SK-N-SH treated with all-trans-retinoic acid at 6 μM for 48 hours (cell line): ENCODE measurements at regions not wholly inside any gene's neighbourhood (a gene's known extent, or its start where the extent isn't known, plus 50 kb on each side); places are given as distances from the start of the nearest gene placed in this dataset.
A peak's percentile ranks its signal among the peaks of the same experiment; 100 is the strongest.

Experiments used
- CSRNP3 ChIP-seq: fragments of 250-450 bp; sonication (Bioruptor Pico); IDR thresholded peaks from 2 replicates; pipeline ENCODE4 v1.5.1; 2021; ENCODE audit warnings: mild to moderate bottlenecking, moderate library complexity
- OSR1 ChIP-seq: fragments of 250-450 bp; sonication (Bioruptor Pico); IDR thresholded peaks from 2 replicates; pipeline ENCODE4 v1.8.0; 2022; ENCODE audit warnings: moderate library complexity, mild to moderate bottlenecking, inconsistent platforms
- PPARA ChIP-seq: fragments of 250-450 bp; sonication (Bioruptor Pico); IDR thresholded peaks from 2 replicates; pipeline ENCODE4 v1.5.0; 2020; ENCODE audit warnings: mild to moderate bottlenecking, borderline replicate concordance
- SNAI2 ChIP-seq: fragments of 250-450 bp; sonication (Bioruptor Pico); IDR thresholded peaks from 2 replicates; pipeline ENCODE4 v1.5.0; 2020; ENCODE audit warnings: mild to moderate bottlenecking, moderate library complexity
- TSHZ2 ChIP-seq: fragments of 250-450 bp; sonication (Bioruptor Pico); IDR thresholded peaks from 2 replicates; pipeline ENCODE4 v1.5.0; 2020; ENCODE audit warnings: mild to moderate bottlenecking, moderate library complexity

DNA sequence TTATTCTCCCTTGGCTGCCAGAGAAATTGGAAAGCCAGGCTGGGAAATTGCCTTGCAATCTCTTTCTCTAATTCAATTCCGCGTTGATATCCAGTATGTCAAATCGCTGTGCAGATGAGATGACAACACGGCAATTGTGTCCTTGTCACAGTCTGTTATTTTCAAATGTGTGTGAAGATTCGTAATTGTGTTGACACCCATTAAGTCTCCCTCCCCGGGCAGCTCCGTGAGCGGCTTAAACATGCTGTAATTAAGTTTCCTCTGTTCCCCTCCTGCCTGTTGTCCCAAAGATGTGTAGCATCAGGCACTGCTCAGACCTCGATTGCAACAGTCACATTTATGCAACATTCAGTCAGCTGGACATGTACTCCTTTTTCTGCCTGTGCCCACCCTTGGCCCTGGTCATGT, 209.5 kb downstream of the LPIN1 start:
- TF ChIP-seq TSHZ2 (CRISPR knock-in tag) (peak; percentile 59; the same call in 1 of the 2 replicates), SNAI2 (CRISPR knock-in tag) (no peak), OSR1 (CRISPR knock-in tag) (no peak), CSRNP3 (CRISPR knock-in tag) (0 out of 2 replicates have a peak, but pooled peaks have one; percentile 22), PPARA (CRISPR knock-in tag) (no peak)
